KMS-11 (cell line): ENCODE measurements at regions not wholly inside any gene's neighbourhood (a gene's known extent, or its start where the extent isn't known, plus 50 kb on each side); places are given as distances from the start of the nearest gene placed in this dataset.

Experiments
- H2AFZ ChIP-seq: fragments of 200-600 bp; sonication (generic); 2 replicates; pipeline ENCODE4 v1.6.1; 2016; ENCODE audit warnings: antibody characterized with exemption, mixed run types, low read depth
- H3K27ac ChIP-seq: fragments of 200-600 bp; sonication (generic); 2 replicates; pipeline ENCODE4 v1.6.1; 2016; ENCODE audit warnings: mild to moderate bottlenecking, mixed run types
- H3K27me3 ChIP-seq: fragments of 200-600 bp; sonication (generic); 2 replicates; pipeline ENCODE4 v1.6.1; 2017; ENCODE audit warnings: mild to moderate bottlenecking, low read depth, mixed run types, moderate library complexity; ENCODE audit not compliant: insufficient read depth
- H3K36me3 ChIP-seq: fragments of 200-600 bp; sonication (generic); 2 replicates; pipeline ENCODE4 v1.6.1; 2017; ENCODE audit warnings: mild to moderate bottlenecking, mixed run types; ENCODE audit not compliant: insufficient read depth
- H3K4me1 ChIP-seq: fragments of 200-600 bp; sonication (generic); 2 replicates; pipeline ENCODE4 v1.6.1; 2016; ENCODE audit warnings: mild to moderate bottlenecking, low read depth, mixed run types; ENCODE audit not compliant: poor library complexity, severe bottlenecking
- H3K4me2 ChIP-seq: fragments of 200-600 bp; sonication (generic); 2 replicates; pipeline ENCODE4 v1.7.0; 2016; ENCODE audit warnings: mild to moderate bottlenecking, mixed run types
- H3K4me3 ChIP-seq: fragments of 200-600 bp; sonication (generic); IDR thresholded peaks from 2 replicates; pipeline ENCODE4 v1.6.1; 2017; ENCODE audit warnings: low read depth, low read length, mixed read lengths; ENCODE audit not compliant: insufficient read depth
- H3K79me2 ChIP-seq: fragments of 200-600 bp; sonication (generic); 2 replicates; pipeline ENCODE4 v1.6.1; 2016; ENCODE audit warnings: low read depth, mixed run types; ENCODE audit not compliant: insufficient read depth
- H3K9ac ChIP-seq: fragments of 200-600 bp; sonication (generic); 2 replicates; pipeline ENCODE4 v1.6.1; 2016; ENCODE audit warnings: mild to moderate bottlenecking, mixed run types
- H4K20me1 ChIP-seq: fragments of 200-600 bp; sonication (generic); 2 replicates; pipeline ENCODE4 v1.6.1; 2016; ENCODE audit warnings: mild to moderate bottlenecking, mixed run types; ENCODE audit not compliant: insufficient read depth
- CTCF ChIP-seq: fragments of 200-600 bp; sonication (generic); conservative IDR thresholded peaks from 2 replicates; pipeline ENCODE4 v1.6.1; 2017; ENCODE audit warnings: low read depth, mild to moderate bottlenecking, antibody characterized with exemption, low read length, moderate library complexity, mixed read lengths

GRCh38 chr2:184530959-184531358 is 67.4 kb upstream of the ZNF804A start:
- Histone ChIP-seq H2AFZ (no peak overlapping the region), H3K9ac (no peak overlapping the region), H3K27me3 (no peaks in the 10 kb centered on the region), H3K4me3 (no peak overlapping the region), H3K4me2 (no peak overlapping the region), H4K20me1 (no peaks in the 10 kb centered on the region), H3K79me2 (no peaks in the 10 kb centered on the region), H3K27ac (no peak overlapping the region), H3K4me1 (no peaks in the 10 kb centered on the region), H3K36me3 (no peaks in the 10 kb centered on the region)
- TF ChIP-seq CTCF = no peak

- H3K27me3 ChIP-seq = no peaks in the 10 kb centered on the region
- H4K20me1 ChIP-seq = no peaks in the 10 kb centered on the region
- no peak overlapping the region for H3K9ac ChIP-seq
- no peak overlapping the region for H3K27ac ChIP-seq
- H3K4me3 ChIP-seq = no peak overlapping the region
- no peaks in the 10 kb centered on the region for H3K4me1 ChIP-seq
- no peaks in the 10 kb centered on the region for H3K36me3 ChIP-seq
- no peak for TF ChIP-seq CTCF
- no peak overlapping the region for H3K4me2 ChIP-seq
- H3K79me2 ChIP-seq = no peaks in the 10 kb centered on the region
- H2AFZ ChIP-seq = no peak overlapping the region
Measured at GRCh38 chr2:184532551-184532950, 65.8 kb upstream of the ZNF804A start.

GRCh38 chr2:184534986-184535385 is 63.3 kb upstream of the ZNF804A start:
- H3K27ac ChIP-seq = no peak overlapping the region
- H3K4me2 ChIP-seq = no peak overlapping the region
- H3K79me2 ChIP-seq = no peaks in the 10 kb centered on the region
- TF ChIP-seq CTCF = no peak
- no peaks in the 10 kb centered on the region for H3K4me1 ChIP-seq
- H3K9ac ChIP-seq = no peak overlapping the region
- H3K36me3 ChIP-seq = no peaks in the 10 kb centered on the region
- no peak overlapping the region for H3K4me3 ChIP-seq
- H2AFZ ChIP-seq = no peak overlapping the region
- no peaks in the 10 kb centered on the region for H4K20me1 ChIP-seq
- no peaks in the 10 kb centered on the region for H3K27me3 ChIP-seq

- Histone ChIP-seq H3K4me2 (no peak overlapping the region), H3K79me2 (no peaks in the 10 kb centered on the region), H3K27me3 (no peaks in the 10 kb centered on the region), H3K27ac (no peak overlapping the region), H3K9ac (no peak overlapping the region), H3K4me1 (peaks cover 21% of the 10 kb centered on the region), H3K36me3 (no peaks in the 10 kb centered on the region), H2AFZ (no peak overlapping the region), H3K4me3 (no peak overlapping the region), H4K20me1 (no peaks in the 10 kb centered on the region)
- TF ChIP-seq CTCF = no peak
Measured at GRCh38 chr2:184540246-184540789, 58.0 kb upstream of the ZNF804A start.

GRCh38 chr2:184541591-184541990 is 56.7 kb upstream of the ZNF804A start:
- Histone ChIP-seq H4K20me1 (no peaks in the 10 kb centered on the region), H3K36me3 (no peaks in the 10 kb centered on the region), H3K27ac (no peak overlapping the region), H3K4me1 (peaks cover 21% of the 10 kb centered on the region), H2AFZ (no peak overlapping the region), H3K4me2 (no peak overlapping the region), H3K79me2 (no peaks in the 10 kb centered on the region), H3K27me3 (no peaks in the 10 kb centered on the region), H3K4me3 (no peak overlapping the region), H3K9ac (no peak overlapping the region)
- TF ChIP-seq CTCF = no peak
